ENCODE measurements at regions not wholly inside any gene's neighbourhood (a gene's known extent, or its start where the extent isn't known, plus 50 kb on each side); places are given as distances from the start of the nearest gene placed in this dataset.

DNA sequence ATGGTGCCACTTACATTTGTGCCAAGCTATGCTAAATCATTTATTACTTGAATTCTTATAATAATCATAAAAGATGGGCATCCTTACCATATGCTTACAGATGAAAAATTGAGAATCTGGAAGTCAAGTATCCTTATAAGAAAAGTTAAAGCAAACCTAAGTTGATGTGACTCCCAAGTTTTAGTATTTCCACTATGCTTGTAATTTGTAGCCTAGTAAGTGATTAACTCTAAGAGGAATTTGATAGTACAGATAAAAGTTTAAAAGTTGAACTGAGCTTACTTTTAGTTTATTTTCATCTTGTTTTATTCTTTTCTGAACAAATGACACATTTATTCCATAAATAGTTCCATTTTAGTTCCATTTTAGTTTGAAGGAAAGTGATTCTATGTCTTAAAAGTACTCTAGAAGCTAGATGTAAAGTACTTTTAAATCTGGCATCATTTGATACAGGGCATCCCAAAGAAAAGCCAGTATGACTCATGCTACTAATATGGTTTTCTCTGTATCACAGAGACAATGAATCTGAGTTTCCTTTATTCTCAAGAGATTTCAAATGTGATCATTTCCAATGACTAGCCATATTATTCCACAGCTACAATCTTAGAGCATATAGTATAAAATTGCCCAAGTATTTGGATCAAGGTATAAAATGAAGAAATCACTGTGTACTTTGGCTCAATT, 596.0 kb downstream of the SLC16A7 start:
- H3K36me3 ChIP-seq (ENCODE audit: low read length) = no peaks in the 10 kb centered on the region
- no peak overlapping the region for H2AFZ ChIP-seq (ENCODE audit: low read depth, low read length, severe bottlenecking)
- no peak for TF ChIP-seq CTCF (IDR thresholded peaks at IDR 0.05; ENCODE audit: insufficient read depth, low read length, poor library complexity, severe bottlenecking)
- H3K9me3 ChIP-seq (ENCODE audit: insufficient read depth, low read length) = no peaks in the 10 kb centered on the region
- no peaks in the 10 kb centered on the region for H3K9me2 ChIP-seq (replicated peaks; ENCODE audit: insufficient read depth, low read length)
- no peak overlapping the region for H3K4me2 ChIP-seq (ENCODE audit: low read depth, low read length, poor library complexity, severe bottlenecking)
- no peak overlapping the region for H3K27ac ChIP-seq (ENCODE audit: low read depth, low read length)
- H3K27me3 ChIP-seq (ENCODE audit: low read length) = no peaks in the 10 kb centered on the region
- no peak overlapping the region for H3K9ac ChIP-seq (ENCODE audit: low read length)
- no peaks in the 10 kb centered on the region for H4K20me1 ChIP-seq (ENCODE audit: low read depth, low read length)
- no peaks in the 10 kb centered on the region for H3F3A ChIP-seq (ENCODE audit: insufficient read depth)
- no peak overlapping the region for H3K4me3 ChIP-seq (ENCODE audit: insufficient read depth, low read length, poor library complexity, severe bottlenecking)
- H3K79me2 ChIP-seq (ENCODE audit: insufficient read depth, low read length) = no peaks in the 10 kb centered on the region

GRCh38 chr12:60194678-60195077, 598.8 kb downstream of the SLC16A7 start:
- Histone ChIP-seq H3K36me3 (ENCODE audit: low read length) (no peaks in the 10 kb centered on the region), H2AFZ (ENCODE audit: low read depth, low read length, severe bottlenecking) (no peak overlapping the region), H3K27ac (ENCODE audit: low read depth, low read length) (no peak overlapping the region), H3K9ac (ENCODE audit: low read length) (no peak overlapping the region), H3K79me2 (ENCODE audit: insufficient read depth, low read length) (no peaks in the 10 kb centered on the region), H3K9me2 (replicated peaks; ENCODE audit: insufficient read depth, low read length) (no peaks in the 10 kb centered on the region), H3K4me3 (ENCODE audit: insufficient read depth, low read length, poor library complexity, severe bottlenecking) (no peak overlapping the region), H3K9me3 (ENCODE audit: insufficient read depth, low read length) (no peaks in the 10 kb centered on the region), H3F3A (ENCODE audit: insufficient read depth) (no peaks in the 10 kb centered on the region), H3K27me3 (ENCODE audit: low read length) (no peaks in the 10 kb centered on the region), H3K4me2 (ENCODE audit: low read depth, low read length, poor library complexity, severe bottlenecking) (no peak overlapping the region), H4K20me1 (ENCODE audit: low read depth, low read length) (no peaks in the 10 kb centered on the region)
- TF ChIP-seq CTCF (IDR thresholded peaks at IDR 0.05; ENCODE audit: insufficient read depth, low read length, poor library complexity, severe bottlenecking) (no peak), EZH2phosphoT487 (conservative IDR thresholded peaks at IDR 0.05; ENCODE audit: low read length) (no peak)

DNA sequence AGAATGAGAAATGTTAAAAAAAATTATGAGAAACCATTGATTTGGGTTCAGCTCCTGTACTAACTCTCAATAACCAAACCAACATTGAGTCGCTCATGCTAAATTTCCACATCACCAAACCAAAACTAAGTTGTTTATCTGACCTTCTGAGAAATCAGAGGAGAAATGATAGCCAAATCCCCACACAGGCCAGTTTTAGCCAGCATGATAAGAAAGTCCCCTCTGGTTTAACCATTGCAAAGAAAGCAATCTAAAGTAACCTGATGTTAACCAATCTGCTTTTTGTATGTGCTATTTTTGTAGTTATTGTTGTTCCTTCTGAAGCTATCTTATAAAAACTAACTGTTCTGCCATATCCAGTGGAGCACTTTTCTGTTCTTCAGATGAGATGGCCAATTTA, 599.7 kb downstream of the SLC16A7 start:
- Histone ChIP-seq H2AFZ (ENCODE audit: low read depth, low read length, severe bottlenecking) (no peak overlapping the region), H3K9me3 (ENCODE audit: insufficient read depth, low read length) (no peaks in the 10 kb centered on the region), H3K36me3 (ENCODE audit: low read length) (no peaks in the 10 kb centered on the region), H3K4me2 (ENCODE audit: low read depth, low read length, poor library complexity, severe bottlenecking) (no peak overlapping the region), H3F3A (ENCODE audit: insufficient read depth) (no peaks in the 10 kb centered on the region), H3K9ac (ENCODE audit: low read length) (no peak overlapping the region), H3K27me3 (ENCODE audit: low read length) (no peaks in the 10 kb centered on the region), H3K79me2 (ENCODE audit: insufficient read depth, low read length) (no peaks in the 10 kb centered on the region), H3K4me3 (ENCODE audit: insufficient read depth, low read length, poor library complexity, severe bottlenecking) (no peak overlapping the region), H3K9me2 (replicated peaks; ENCODE audit: insufficient read depth, low read length) (no peaks in the 10 kb centered on the region), H3K27ac (ENCODE audit: low read depth, low read length) (no peak overlapping the region), H4K20me1 (ENCODE audit: low read depth, low read length) (no peaks in the 10 kb centered on the region)
- no peak for TF ChIP-seq CTCF (IDR thresholded peaks at IDR 0.05; ENCODE audit: insufficient read depth, low read length, poor library complexity, severe bottlenecking)
- no peak for TF ChIP-seq EZH2phosphoT487 (conservative IDR thresholded peaks at IDR 0.05; ENCODE audit: low read length)
